ENCODE measurements at regions not wholly inside any gene's neighbourhood (a gene's known extent, or its start where the extent isn't known, plus 50 kb on each side); places are given as distances from the start of the nearest gene placed in this dataset.

GRCh38 chr10:83037653-83038052 lies 1101.7 kb upstream of the GHITM start:
- no peak for DNase-seq

GRCh38 chr10:83038631-83039030 lies 1100.7 kb upstream of the GHITM start:
- DNase-seq: no peak

- DNase-seq: no peak
Observed at GRCh38 chr10:83045731-83046130, 1093.6 kb upstream of the GHITM start.

GRCh38 chr10:83050815-83051214 lies 1088.5 kb upstream of the GHITM start:
- DNase-seq: no peak

DNA sequence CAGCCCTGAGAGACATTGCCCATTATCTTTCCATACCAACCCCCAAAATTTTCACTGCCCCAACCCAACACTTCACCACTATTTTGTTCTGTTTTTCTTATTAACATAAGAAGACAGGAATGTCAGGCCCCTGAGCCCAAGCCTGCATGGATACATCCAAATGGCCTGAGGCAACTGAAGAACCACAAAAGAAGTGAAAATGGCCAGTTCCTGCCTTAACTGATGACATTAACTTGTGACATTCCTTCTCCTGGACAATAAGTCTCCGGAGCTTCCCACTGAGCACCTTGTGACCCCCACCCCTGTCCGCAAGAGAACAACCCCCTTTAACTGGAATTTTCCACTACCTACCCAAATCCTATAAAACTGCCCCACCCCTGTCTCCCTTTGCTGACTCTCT lies 1076.4 kb upstream of the GHITM start:
- no peak for DNase-seq

DNA sequence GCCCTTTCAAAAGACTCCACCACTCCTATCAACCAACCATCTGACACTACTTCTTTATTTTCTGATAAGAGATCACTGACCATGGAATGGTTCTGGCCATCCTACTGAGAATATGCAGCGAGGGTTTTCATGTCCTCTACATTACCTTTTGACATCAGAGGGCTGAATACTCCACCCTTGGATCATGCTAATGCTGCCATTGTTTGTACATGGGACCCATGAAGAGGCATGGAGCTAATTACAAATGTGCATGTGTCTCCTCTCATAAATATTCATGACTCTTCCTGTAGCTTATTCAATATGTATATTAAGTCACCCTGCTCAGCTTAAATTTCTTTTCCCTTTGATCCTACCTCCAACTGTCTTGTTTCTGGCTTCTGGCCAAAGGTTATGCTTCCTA lies 1065.8 kb upstream of the GHITM start:
- DNase-seq: no peak

GRCh38 chr10:83075016-83075814 lies 1064.1 kb upstream of the GHITM start:
- DNase-seq: no peak

- DNase-seq: no peak
Observed at GRCh38 chr10:83075815-83076355, 1063.4 kb upstream of the GHITM start.

DNA sequence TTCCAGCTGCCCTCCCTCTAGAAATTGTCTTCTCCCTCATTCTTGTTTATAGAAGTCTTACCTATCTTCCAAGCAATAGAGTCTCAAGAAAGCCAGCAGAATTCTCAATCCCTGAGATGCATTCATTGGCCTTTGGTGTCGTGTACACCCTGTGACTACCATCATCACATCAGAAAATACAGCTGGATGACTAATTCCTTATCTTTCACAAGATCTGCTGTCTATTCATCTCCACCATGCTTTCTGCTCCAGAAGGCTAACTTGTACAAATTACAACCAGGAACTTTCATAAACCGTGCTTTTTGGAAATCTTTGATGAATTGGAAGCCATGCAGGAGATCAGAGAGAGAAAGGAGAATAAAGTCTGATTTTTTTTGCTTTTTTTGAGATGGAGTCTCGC lies 1062.9 kb upstream of the GHITM start:
- no peak for DNase-seq

DNA sequence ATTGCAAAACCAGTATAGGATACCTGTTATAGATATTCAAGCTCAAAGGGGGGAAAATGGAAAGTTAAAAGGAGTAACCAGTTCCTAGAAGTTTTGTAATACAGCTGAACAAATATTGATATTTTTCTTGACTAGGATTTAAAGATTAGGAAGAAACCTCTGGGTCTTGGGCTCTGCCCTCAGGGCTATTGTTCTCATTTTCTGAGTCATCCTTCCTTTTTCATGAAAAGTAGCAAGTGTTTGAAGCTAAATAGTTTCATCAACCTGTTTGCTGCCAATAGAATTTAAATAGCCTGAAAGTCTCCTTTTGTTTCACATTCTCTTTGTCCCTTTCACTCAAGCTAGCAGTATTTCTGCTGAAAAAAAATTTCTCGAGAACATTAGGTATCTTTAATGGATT lies 1061.1 kb upstream of the GHITM start:
- no peak for DNase-seq

DNA sequence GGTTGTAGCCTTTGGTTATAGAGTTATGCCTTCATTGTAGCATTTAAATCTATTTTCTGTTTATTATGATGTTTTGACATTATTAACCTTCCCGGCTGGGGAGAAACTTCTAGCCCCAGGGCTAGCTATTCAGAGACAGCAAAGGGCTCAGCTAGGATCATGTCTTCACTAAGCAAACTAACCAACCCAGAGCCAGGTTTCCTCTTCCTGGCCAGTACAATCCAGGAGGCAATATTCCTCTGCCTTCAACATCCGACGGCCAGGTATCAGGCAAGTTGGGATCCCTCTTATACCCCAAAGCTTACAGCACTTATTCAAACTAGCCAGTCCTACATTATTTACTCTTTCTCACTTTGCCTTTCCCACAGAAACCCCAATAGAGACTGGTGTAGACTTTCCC lies 1060.7 kb upstream of the GHITM start:
- no peak for DNase-seq

- no peak for DNase-seq
Observed at GRCh38 chr10:83083831-83084230, 1055.5 kb upstream of the GHITM start.

DNA sequence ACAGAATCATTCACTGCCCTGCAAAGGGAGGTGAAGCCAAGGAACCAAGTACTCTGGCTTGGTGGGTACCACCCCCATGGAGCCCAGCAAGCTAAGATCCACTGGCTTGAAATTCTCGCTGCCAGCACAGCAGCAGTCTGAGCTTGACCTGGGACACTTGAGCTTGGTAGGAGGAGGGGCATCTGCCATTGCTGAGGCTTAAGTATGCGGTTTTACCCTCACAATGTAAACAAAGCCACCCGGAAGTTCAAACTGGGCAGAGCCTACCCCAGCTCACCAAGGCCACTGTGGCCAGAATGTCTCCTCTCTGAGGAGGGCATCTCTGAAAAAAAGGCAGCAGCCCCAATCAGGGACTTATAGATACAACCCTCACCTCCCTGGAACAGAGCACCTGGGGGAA lies 1050.0 kb upstream of the GHITM start:
- no peak for DNase-seq

DNA sequence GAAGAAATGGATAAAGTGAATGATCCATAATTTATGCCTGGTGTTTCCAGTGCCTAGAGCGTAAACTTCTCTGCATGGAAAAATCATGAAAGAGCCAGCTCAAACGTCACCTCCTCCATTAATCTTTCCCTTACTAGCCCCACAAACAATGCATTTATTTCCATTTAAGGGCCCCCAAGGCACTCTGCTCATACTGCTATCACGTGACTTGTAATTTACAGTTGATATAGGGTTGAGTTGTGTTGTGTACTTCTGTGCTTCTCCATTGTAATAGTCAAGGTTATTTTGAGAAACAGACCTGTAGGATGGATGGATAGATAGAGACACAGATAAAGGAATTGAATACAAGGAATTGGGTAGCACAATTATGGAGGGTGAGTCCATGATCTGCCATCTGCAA lies 1034.7 kb upstream of the GHITM start:
- DNase-seq: no peak

- no peak for DNase-seq
Observed at GRCh38 chr10:83108565-83109333, 1030.6 kb upstream of the GHITM start.

GRCh38 chr10:83119346-83119745 lies 1020.0 kb upstream of the GHITM start:
- DNase-seq: no peak

DNA sequence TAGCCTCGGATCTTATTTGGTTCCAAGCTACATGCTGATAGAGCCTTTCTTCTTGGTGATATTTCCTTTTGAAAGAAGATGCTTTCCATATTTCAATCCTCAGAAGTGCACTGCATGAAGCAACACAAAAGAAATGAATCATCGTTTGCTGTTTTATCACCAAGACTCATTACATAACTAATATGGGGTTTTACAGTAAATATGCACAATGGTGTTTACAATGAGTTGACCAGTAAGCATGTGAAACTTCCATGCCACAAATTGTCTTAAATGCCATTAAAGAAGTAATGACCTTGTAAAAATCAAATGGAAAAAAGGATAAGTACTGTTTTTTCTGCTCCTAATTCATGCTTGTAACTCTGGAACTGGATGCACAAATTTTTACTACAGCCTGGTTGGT lies 1017.0 kb upstream of the GHITM start:
- no peak for DNase-seq

GRCh38 chr10:83127942-83128575 lies 1011.2 kb upstream of the GHITM start:
- no peak for DNase-seq

GRCh38 chr10:83140811-83141210 lies 998.5 kb upstream of the GHITM start:
- no peak for DNase-seq

DNA sequence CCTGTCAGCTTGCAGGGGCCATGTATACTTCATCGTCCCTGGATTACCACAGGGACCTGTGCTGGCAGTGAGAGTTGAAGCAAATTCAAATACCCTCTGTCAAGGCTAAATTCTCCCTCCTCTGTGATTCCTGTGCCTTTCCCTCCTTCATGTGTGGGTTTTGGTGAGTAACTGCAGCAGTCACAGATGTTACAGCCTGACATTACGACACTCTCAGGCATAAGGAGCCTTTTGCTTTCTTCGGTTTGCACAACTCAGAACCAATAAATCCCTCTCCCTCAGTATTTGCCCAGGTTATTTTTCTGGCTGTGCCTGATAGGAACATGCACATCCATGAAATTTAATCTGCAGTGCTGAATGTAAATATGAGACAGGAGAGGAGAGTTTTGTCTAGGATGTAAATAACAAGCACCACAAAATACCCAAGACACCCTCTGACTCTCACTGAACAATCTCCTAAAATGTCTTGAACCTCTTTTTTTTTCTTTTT lies 997.2 kb upstream of the GHITM start:
- DNase-seq: no peak

DNA sequence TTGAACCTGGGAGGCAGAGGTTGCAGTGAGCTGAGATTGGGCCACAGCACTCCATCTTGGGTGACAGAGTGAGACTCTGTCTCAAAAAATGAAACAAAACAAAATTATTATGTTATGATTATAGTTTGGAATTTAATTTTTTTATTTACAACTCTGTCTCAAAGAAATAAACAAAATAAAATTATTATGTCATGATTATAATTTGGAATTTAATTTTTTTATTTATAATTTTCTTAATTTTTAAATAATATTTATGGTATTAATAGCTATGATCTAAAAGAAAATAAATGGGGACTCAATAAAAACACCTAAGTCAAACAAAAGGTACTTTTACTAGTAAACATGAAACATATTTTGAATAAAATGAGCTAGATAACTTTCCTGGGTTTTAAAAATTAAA lies 994.8 kb upstream of the GHITM start:
- DNase-seq: no peak

GRCh38 chr10:83153714-83154113 lies 985.6 kb upstream of the GHITM start:
- no peak for DNase-seq

DNA sequence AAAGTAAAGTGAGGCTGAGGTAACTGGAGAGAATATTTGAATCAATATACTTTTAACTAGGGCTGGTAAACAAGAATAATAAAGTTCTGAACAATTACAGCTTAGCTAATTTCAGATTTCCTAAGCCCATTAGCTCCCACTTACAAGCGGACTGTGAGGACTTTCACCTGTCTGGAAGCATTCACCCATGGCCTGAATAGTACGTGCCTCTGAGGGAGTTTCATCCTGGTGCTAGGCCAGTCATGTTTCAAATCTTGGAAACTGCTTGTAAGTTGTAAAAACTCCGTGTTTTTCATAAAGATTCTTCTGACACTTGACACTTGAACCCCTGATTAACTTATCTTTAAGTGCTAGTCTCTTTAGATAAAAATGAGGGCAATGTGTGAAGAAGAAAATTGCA lies 975.2 kb upstream of the GHITM start:
- no peak for DNase-seq

DNA sequence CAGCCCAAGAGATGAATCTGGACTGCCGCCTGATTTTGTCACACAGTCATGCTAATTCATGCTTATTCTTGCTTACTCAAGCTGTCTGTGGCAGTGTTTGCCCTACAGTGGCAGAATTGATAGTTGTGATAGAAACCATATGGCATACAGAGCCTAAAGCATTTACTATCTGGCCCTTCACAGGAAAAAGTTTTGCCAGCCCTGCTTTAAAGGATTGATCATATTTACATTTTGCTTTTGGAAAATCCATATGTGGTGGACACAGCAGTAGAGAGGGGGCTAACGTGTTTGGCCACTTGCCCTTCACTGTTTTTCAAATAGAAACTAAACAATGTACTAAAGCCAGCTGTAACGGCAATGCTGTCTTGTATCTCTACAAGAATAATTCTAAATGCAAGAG lies 974.0 kb upstream of the GHITM start:
- no peak for DNase-seq

Data from stimulated activated CD8-positive, alpha-beta memory T cell treated with anti-CD3 and anti-CD28 coated beads, Interleukin-4, amount 100 ng/mL, for 48 hours (primary cell).